HG02852 (cell line): ENCODE measurements at regions not wholly inside any gene's neighbourhood (a gene's known extent, or its start where the extent isn't known, plus 50 kb on each side); places are given as distances from the start of the nearest gene placed in this dataset.

Source experiments
- ATAC-seq: cut with Tn5 transposase; IDR thresholded peaks from one replicate; pipeline ENCODE4 v1.9.1; 2021; ENCODE audit warnings: mild to moderate bottlenecking, moderate library complexity; ENCODE audit not compliant: unreplicated experiment

DNA sequence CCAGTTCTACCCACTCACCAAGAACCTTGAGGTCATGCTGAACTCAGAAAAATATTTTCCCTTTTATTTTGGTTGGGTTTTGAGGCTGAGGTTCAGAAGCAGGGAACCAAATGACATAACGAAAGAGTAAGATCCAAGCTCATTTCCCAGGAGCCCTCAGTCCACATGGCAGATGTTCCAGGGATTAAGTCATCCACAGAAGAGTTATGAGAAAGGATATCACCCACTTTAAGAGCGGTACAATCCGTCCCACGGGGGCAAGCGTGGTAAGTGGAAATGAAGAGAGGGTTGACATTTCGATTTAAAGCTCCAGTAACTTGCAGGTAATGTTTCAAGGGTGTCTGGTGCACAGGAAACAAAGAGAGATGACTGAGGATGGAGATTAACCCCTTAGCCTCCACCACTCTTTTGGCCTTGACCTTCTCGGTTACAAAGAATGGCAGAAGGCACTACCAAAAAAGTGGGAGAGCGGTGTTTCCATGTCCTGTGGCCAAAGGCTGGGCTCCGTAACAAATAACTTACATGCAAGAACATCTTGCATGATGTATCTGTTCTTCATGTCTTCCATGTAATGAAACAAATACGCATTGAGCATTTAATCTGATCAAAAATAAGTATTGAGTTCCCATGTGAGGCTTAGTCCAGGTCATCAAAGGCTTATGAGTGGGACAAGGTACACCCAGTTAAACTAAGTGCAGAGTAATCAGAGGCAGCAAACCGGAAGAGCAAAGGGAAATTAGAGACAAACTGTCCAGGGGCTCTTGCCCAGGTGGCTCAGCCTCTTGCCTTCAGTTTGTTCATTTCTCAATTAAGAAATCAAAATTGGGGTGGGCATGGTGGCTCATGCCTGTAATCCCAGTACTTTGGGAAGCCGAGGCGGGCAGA, 241.4 kb downstream of the TOMM20 start:
- ATAC-seq = no peak

DNA sequence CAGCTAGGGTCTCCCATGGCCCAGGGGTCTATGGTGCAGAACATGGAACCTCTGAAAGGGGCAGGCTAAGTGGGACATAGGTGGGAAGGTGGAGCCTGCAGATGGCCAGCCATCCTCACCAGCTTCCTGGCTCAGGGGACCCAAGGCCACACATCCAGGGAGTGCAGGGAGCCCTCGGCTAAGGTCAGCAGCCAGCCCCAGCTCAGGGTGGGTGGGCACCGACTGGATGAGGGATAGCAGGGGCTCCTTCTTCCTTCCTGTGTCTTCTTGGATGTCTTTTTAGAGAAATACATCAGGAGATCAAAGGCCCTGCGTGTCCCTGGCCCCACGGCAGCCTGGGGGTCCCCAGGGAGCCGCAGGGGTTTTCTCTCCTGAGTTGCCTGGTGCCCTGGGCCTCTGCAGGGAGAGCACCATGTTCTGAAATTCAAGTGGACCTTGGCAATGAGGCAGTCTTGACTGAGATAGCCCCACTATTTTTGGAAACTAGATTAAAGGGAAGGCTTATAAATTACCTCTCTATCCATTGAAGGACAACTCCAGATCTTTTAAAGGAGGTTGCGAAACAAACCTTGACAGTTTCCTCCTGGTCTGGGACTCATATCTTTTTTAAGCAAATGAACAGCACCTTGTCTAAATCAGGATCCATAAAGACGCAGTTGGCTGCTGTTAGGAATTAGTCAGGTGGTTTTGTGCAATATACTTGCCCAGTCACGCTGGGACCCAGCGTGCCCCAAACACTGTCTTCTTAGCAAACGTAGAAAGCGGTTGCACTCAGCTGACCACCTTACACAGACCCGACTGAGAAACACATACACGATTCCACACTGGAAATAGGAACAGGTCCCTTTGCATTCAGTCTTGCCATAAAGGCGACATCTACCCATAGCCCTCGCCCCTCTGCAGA, 242.3 kb downstream of the TOMM20 start:
- ATAC-seq = no peak

DNA sequence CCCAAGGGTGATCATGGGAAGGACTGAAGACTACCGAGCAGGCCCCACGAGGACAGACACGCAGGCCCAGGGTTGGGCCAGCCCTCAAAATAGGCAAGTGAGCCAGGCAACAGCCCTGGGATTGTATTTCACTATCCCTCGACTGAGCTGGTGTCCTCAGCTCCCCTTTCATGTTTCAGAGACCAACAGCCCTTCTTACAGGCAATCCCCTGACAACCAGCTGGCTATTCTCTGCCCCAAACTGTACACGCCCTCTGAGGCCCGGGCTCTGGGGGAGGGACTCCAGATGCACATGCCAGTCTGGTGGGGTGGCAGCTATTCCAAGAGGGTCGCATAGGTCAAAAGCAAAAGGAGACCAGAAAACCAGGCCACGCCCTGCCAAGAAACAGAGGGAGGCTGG, 243.0 kb downstream of the TOMM20 start:
- no peak for ATAC-seq

DNA sequence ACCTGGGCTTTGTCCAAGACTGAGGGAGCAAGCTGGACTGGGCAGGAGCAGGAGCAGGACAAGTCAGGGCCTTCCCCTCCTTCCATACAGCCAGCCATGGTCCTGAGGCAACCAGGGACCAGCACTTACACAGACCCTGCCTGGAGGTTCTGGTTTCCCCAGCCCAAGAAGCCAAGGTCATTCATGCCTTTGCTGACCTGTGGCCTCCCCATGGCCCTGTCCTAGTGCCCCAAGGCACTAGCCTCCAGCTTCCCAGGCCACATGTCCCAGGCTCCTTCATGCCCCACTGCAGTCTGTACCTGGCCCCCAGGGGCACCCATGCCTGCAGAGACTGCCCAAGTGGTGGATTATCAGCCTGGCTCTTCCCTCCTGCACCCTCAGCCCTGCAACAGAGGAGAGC, 243.9 kb downstream of the TOMM20 start:
- ATAC-seq = no peak

DNA sequence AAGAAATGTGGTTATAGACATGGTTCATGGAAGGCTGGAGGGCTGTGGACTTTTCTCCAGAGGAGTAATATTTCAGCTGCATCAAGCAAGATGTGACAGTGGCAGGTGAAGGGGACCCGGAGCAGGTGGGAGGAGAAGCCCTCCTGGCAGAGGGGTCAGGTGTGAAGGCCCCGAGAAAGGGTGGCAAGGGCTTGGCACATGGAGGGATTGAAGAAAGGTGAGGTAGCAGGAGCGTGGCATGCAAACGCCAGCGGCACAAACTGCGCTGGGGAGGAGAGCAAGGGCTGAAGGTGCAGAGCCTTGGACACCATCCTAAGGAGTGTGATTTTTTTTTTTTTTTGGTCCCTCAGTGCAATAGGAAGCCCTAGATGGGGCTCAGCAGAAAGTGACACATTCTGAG, 244.6 kb downstream of the TOMM20 start:
- no peak for ATAC-seq

DNA sequence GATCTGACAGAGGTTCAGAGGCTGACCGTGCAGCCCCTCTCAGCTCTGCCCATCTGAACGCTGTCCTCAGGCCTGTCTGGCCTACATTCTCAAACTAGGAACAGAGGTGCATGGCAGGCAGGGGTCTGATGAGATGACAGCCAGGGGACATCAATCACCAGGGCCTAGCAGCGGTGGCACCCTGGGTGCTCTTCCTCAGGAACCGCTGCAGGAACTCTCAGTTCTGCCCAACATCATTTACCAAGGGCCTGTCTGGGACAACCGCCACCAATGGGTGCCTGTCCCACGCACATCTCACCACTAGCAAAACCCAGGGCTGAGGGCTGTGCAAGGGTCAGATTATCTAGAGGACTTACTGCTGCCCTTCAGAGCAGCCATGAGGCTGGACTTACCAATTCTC, 245.7 kb downstream of the TOMM20 start:
- no peak for ATAC-seq

DNA sequence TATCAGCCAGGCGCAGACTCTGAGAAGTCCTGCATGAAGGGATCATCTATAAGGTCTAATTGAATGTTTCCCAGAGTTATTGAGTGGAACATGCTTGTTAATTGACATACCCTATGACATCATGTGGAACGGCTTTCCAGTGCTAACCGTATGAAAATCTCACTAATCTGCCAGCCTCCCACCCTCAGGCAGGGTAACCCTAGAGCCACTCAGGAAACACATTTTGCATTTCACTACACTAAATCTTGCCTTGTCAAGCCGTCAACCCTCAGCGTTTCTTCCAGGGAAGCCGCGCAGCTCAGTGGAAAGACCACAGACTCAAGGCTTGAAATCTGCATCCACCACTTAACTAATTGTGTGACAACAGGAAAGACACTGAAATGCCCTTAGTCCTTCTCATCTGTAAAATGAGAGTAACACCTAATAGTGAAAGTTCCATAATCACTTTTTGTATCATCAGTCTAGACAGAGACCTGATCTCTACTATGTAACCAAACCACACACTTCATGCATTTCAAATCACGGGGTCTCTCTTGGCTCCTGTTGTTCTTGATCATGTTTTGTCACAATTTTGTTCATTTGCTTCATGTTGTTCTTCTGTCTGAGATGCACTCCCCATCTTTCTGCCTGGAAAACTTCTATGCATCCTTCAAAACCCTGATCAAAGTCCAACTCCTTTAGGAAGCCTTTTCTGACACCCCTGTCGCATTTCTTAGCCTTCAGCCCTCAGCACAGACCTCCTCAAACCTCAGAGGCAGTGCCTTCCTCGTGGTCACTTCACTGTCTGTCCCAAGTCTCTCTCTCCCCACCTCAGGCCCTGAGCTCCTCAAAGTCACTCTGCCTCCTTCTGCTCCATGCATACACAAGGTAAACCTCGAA, 246.5 kb downstream of the TOMM20 start:
- ATAC-seq = peak; percentile 87

DNA sequence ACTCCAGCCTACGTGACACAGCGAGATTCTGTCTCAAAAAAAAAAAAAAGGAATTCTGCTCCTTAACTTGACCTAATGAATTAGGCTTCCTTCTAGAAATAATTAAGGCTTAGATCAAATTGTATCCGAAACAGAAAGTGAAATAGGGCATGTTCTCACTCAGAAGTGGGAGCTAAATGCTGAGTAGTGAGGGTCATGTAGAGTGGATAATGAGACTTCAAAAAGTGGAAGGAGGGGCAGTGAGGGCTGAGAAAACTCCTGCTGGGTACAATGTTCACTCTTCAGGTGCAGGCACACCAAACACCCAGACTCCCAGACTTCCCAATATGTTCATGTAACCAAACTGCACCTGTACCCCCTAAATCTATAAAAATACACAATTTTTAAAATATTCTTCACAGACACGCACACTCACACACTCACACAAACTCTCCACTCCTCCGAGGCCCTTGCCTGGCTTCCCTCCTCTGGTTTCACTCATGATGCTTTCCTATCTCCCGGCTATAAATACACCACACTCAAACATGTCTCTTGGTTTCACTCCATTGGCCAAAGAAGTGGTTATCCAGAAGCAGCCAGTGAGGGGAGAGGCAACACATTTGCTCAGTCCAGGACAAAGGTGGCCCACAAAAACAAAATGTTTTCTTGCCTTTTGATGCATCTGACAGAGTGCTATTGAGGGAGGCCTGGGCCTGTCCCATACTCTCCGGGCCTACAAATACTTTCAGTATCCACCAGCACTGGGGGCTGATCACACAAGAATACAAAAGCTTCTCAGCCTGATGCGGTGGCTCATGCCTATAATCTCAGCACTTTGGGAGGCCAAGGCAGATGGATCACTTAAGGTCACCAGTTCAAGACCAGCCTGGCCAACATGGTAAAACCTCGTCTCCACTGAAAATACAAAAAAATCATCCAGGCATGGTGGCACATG, 249.2 kb downstream of the TOMM20 start:
- ATAC-seq = no peak

DNA sequence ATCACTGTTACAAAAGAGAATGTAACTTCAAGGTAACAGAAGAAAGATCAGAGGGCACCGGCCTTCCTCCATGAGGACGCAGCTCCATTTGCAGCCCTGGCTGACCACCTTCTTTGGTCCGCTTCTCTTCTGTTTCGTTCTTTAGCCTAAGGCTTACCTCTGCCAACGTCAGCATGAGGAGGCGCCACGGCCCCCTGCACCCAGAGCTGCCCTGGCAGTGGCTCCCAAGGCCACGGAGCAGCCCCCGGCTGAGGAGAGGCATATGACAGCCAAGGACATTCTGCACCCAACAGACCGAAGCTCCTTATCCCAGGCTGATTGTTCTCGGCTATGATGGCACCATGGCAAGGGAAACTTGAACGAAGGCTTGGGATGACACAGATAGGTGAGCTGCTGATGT, 250.3 kb downstream of the TOMM20 start:
- ATAC-seq = no peak

DNA sequence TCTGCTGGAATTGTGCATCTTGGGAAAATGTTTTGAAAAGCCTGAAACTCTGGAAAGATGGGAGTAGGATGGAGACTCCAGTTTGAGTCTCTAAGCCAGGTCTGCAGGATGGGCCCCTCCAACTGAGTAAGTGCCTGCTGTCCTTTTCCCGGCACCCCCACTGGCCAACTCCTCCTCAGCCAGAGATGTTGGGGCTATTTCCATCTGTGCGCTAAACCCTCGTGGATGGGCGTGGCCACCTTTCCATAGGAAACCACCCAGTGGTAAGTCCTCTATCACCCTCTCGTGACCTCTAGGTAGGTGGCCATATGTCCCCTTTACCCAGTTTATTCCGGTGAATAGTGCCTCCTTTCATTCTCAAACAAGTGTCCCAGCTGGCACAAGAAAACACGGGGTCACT, 250.9 kb downstream of the TOMM20 start:
- no peak for ATAC-seq

DNA sequence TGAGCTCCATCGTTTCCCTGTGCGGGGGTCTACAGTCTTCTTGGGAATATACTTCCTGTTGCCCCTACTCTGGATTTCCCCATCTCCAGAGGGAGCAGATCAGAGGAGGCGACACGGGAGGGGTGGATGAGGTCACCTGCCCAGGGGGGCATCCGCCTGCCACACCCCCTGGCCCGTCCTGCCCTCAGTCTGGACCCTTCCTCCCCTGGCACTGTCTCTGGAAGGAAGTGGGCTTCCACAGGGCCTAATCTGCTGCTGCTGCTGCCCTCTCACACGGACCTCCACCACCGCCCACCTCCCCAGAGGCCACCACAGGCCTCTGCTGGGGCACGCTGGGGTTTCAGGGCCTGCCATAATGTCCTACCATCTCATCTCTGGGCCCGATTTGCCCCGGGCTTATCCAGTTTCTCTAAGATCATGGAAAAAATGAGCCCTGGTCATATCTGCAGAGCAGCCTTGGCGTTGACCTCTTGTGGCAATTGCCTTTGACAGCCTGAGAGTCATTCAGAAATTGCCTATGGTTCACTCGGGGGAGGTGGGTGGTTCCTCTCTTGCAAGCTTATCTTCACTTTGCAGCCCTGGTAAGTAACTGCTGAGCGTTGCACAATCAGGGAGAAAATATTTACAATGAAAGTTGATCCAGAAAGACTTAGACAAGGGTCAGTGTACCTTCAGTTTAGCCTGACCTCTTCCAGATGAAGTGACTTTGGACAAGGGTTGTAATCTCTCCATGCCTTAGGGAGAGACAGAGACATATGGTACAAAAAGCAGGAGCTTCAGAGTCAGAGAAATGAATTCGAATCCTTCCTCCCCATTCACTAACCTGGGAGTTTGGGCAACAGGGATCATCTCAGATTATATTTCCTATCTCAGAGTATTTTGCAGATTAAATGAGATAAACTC, 252.4 kb downstream of the TOMM20 start:
- no peak for ATAC-seq

DNA sequence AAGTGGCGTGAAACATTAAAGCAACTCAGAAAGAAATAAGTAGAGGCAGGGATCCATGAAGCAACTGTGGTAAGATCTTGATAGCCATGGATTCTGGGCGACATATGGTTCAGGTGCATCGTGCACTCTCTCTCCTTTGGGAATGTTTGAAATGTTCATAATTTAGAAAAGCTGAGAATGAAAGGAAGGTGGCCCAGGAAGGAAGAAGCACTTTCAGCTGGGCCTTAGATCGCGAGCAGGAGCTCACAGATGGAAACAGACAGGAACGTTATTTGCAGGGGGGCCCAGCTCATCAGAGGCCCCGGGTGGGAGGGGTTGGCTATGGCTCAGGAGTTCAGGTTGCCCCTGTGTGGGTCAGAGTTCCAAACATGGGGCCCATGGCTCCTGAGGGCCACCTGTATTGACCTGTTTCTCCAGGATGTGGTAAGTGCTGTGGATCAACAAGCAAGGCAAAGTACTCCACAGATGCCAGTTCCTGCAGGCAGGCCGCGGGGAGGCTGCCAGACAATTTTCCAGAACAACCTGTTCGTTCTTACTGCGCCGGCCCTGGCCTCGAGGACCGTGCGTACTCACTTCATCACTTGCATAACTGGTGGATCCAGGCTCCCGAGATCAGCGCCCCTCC, 253.2 kb downstream of the TOMM20 start:
- ATAC-seq = no peak

DNA sequence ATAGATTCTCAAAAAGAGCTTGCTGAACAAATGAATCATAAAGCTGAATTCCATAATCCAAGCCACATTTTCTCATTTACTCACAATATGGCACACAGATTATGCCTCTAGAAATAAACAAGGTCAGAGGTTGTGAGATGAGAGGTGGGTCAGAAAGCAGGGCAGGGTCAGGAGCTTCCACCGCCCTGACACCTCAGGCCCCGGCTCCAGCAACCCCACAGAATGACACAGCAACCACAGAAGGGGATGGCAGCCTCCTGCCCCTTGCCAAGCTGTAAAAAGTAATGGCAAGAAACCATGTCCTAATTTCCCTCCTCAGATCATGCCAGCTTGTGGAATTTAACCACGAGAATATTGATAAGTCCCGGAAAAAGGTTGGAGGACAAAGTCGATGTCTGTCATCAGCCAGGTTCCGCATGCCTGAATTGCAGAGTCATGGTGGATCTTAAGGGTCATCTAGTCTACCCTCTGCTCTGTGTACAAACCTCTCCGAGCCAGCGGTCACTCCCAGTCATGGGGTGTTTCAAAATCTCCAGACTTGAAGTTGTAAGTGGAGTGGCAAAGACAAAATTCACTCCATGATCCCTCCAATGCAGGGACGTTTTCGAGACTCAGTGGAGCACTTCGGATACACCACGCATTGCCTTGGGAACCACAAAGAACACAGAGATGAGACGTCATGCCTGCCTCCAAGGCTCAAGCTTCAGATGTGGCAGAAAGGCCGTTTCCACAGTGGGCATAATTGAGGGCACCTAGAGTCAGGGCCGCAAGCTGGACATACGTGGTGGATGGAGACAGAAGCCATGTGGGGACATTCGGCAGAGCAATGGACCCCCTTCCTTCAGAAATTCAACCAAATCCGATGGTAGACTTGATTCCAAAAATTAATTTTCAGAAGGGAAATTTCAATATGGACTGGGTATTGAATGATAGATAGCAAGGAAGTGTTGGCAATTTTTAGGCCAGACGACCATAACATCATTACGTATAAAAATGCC, 254.0 kb downstream of the TOMM20 start:
- no peak for ATAC-seq

DNA sequence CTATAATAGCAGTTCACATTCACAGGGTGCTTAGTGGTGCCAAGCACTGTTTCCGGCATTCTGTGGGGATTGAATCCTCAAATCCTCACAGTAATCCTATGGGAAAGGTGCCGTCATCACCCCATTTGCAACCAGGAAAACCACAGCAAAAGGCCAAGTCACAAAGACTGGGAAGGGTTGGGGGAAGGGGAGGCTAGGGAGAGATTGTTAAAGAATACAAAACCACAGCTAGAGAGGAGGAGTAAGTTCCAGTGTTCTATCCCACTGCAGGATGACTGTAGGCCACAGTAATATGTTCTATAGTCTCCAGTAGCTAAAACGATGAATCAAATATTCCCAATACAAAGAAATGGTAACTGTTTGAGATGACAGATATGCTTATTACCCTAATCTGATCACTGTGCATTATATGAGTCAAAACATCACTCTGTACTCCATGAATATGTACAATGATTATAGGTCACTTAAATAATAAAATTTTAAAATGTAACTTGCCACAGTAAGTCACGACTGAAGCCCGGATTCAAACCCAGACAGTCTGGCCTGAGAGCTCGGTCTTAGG, 256.8 kb downstream of the TOMM20 start:
- ATAC-seq = no peak

DNA sequence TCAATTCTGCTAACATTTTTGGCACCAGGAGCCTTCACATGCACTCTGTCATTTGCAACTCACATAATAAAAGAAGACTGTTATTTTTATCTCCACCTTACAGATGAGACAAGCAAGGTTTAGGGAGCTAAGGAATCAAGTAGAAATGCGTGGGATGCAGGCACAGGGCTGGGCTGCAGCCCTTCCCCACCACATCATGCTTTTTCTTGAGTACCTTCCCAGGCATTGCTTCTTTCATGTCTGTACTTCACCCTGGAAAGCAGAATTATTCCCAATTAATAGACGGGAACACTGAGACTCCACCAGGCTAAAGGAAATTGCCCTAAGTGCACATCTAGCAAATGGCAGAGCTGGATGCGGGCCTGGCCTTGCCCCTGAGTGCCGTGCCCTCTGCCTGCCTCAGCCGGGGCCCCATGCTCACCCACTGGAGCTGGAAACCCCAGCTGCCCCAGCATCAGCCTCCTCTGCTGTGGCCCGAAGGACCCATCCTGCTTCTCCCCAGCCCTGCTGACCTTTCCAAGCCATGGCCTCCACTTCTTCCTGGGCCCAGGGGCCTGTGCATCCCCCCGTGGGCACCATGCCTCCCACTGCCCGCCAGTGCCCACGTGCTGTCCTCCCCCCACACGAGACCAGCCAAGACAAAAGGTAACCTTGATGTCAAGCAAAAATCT, 257.5 kb downstream of the TOMM20 start:
- ATAC-seq = no peak
